Glutamatergic neuron (in vitro differentiated cells): ENCODE measurements at regions not wholly inside any gene's neighbourhood (a gene's known extent, or its start where the extent isn't known, plus 50 kb on each side); places are given as distances from the start of the nearest gene placed in this dataset.

Experiments used
- DNase-seq: peaks from one replicate; pipeline ENCODE4 v3.0.0; 2022
- H3K27ac Mint-ChIP-seq: one replicate; pipeline ENCODE4 v1.8.0; 2020; ENCODE audit warnings: mild to moderate bottlenecking, mixed read lengths, inconsistent platforms; ENCODE audit not compliant: unreplicated experiment
- H3K27me3 Mint-ChIP-seq: one replicate; pipeline ENCODE4 v1.8.0; 2020; ENCODE audit warnings: mild to moderate bottlenecking, moderate library complexity, mixed read lengths, inconsistent platforms; ENCODE audit not compliant: unreplicated experiment
- H3K36me3 Mint-ChIP-seq: one replicate; pipeline ENCODE4 v1.8.0; 2020; ENCODE audit warnings: mild to moderate bottlenecking, mixed read lengths, inconsistent platforms; ENCODE audit not compliant: unreplicated experiment
- H3K4me1 Mint-ChIP-seq: one replicate; pipeline ENCODE4 v1.8.0; 2020; ENCODE audit warnings: mild to moderate bottlenecking, low read depth, mixed read lengths, inconsistent platforms; ENCODE audit not compliant: unreplicated experiment
- H3K4me3 Mint-ChIP-seq: one replicate; pipeline ENCODE4 v1.8.0; 2020; ENCODE audit warnings: mild to moderate bottlenecking, mixed read lengths, inconsistent platforms; ENCODE audit not compliant: unreplicated experiment
- H3K9me3 Mint-ChIP-seq: one replicate; pipeline ENCODE4 v1.8.0; 2020; ENCODE audit warnings: mild to moderate bottlenecking, moderate library complexity, mixed read lengths, inconsistent platforms; ENCODE audit not compliant: unreplicated experiment
- TF ChIP-seq, protein P1 (sequence below): fragments of 200-600 bp; sonication (generic); IDR thresholded peaks from one replicate; pipeline ENCODE4 v1.5.0; 2021; ENCODE audit not compliant: partially characterized antibody, unreplicated experiment

DNA sequence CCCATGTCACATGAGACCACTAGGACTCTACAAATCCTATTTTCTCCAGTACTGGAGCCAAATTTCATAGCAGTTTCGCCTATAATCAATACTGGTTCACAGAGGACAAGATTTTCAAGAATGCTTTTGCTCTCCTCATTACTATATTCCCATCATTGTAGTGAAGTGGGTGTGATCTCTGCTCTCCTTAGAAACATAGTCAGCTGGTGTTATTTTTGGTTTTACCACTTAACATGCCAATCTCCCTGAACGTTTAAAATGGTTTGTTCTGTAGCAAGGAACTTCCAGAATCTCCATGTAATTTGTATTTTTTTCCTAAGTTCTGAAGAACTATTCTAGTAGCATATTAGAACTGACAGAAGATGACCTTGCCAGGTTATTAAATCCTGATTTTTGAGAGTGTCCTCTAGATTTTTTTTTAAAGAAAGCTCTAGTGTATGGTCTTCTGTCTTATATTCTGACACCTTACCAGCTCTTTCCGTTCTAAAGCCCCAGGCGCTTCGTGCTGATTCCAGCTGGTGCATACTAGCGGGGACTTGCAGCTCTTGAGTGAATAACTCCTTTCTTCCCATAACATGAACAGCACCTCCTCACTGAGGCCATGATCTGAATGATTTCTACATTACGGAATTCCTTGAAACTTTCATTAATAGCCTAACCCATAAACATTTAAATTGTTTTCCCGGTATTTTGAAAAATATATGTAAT is 1372.9 kb downstream of the TECRL start:
- H3K27me3 Mint-ChIP-seq: no peaks in the 10 kb centered on the region
- no peaks in the 10 kb centered on the region for H3K36me3 Mint-ChIP-seq
- TF ChIP-seq, protein P1, sequence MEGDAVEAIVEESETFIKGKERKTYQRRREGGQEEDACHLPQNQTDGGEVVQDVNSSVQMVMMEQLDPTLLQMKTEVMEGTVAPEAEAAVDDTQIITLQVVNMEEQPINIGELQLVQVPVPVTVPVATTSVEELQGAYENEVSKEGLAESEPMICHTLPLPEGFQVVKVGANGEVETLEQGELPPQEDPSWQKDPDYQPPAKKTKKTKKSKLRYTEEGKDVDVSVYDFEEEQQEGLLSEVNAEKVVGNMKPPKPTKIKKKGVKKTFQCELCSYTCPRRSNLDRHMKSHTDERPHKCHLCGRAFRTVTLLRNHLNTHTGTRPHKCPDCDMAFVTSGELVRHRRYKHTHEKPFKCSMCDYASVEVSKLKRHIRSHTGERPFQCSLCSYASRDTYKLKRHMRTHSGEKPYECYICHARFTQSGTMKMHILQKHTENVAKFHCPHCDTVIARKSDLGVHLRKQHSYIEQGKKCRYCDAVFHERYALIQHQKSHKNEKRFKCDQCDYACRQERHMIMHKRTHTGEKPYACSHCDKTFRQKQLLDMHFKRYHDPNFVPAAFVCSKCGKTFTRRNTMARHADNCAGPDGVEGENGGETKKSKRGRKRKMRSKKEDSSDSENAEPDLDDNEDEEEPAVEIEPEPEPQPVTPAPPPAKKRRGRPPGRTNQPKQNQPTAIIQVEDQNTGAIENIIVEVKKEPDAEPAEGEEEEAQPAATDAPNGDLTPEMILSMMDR: no peak
- no peak overlapping the region for H3K27ac Mint-ChIP-seq
- H3K9me3 Mint-ChIP-seq: no peaks in the 10 kb centered on the region
- no peaks in the 10 kb centered on the region for H3K4me1 Mint-ChIP-seq
- H3K4me3 Mint-ChIP-seq: no peak overlapping the region
- DNase-seq: peak; percentile 16

DNA sequence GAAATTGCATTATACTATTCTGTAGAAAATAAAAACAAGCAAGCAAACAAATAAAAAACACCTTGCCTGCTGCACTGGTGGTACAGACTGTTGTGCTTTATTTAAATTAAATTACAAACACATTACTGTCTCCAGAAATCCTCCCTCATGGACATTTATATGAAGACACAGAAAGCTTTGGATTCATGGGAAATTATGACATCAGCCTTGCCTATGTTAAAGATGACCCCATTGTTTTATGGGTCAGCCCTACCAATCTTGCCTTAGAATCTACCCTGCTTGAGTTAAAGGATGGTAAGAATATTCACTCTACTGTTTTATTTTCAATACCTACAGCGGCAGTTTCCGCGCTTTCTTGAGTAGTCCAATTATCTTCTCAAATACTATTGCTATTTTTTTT is 1379.9 kb downstream of the TECRL start:
- H3K27ac Mint-ChIP-seq: no peak overlapping the region

DNA sequence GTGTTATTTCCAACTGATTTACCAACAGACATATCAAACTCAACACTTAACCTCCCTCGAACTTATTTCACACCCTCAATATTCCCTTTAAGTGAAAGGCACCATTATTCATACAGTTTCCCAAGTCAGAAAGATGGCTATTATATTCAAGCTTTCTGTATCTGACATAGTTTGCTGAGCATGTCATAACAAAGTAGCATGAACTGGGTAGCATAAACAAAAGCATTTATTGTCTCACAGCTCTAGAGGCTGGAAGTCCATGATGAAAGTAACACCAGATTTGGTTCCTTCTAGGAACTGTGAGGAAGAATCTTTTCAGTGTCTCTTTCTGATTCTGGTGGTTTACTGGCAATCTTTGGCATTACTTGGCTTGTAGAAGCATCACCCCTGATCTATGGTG is 1388.6 kb downstream of the TECRL start:
- H3K4me1 Mint-ChIP-seq: no peaks in the 10 kb centered on the region
- no peak for DNase-seq
- TF ChIP-seq, protein P1: no peak
- H3K36me3 Mint-ChIP-seq: no peaks in the 10 kb centered on the region
- no peaks in the 10 kb centered on the region for H3K27me3 Mint-ChIP-seq
- no peak overlapping the region for H3K4me3 Mint-ChIP-seq
- H3K9me3 Mint-ChIP-seq: peaks cover 2% of the 10 kb centered on the region
- no peak overlapping the region for H3K27ac Mint-ChIP-seq

More for the DNA sequence above, 1379.9 kb downstream of the TECRL start:
- Mint-ChIP-seq H3K27me3 (no peaks in the 10 kb centered on the region), H3K4me1 (no peaks in the 10 kb centered on the region), H3K9me3 (no peaks in the 10 kb centered on the region), H3K4me3 (no peak overlapping the region), H3K36me3 (no peaks in the 10 kb centered on the region)
- TF ChIP-seq, protein P1: no peak
- DNase-seq: no peak

DNA sequence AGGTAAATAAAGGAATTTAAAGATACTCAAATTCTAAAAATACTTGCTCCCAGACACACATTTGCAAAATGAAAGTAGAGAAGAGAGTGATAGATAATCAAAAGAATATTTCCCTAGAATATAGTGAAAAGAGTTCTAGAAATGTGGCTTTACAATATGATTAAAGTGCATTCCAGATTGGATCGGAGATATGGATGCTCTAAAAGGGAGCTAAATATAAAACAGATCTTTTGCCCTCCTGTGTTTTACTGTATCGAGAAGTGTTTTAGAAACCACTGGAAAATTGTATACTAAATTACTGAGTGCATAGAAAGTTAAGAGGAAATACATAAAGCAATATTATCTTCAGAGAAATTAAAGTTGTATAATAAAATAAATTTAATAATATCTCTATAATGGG is 1392.0 kb downstream of the TECRL start:
- no peak overlapping the region for H3K27ac Mint-ChIP-seq
- peaks cover 2% of the 10 kb centered on the region for H3K9me3 Mint-ChIP-seq
- no peak overlapping the region for H3K4me3 Mint-ChIP-seq
- no peaks in the 10 kb centered on the region for H3K27me3 Mint-ChIP-seq
- no peaks in the 10 kb centered on the region for H3K36me3 Mint-ChIP-seq
- H3K4me1 Mint-ChIP-seq: no peaks in the 10 kb centered on the region
- TF ChIP-seq, protein P1: no peak
- no peak for DNase-seq

DNA sequence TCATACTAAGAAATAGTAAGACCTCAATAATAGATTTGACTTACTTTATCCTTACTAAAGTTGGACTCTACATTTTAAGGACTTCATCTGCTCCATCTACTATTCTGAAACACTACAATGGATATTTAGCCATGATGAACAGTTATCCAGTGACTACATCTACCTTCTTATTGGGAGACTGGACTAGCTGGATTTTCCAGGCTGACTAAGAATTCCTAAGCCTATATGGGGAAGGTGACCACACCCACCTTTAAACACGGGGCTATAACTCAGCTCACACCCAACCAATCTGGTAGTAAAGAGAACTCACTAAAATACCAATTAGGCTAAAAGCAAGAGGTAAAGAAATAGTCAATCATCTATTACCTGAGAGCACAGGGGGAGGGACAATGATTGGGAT is 1438.4 kb downstream of the TECRL start:
- H3K4me3 Mint-ChIP-seq: no peak overlapping the region
- no peaks in the 10 kb centered on the region for H3K9me3 Mint-ChIP-seq
- H3K27me3 Mint-ChIP-seq: no peaks in the 10 kb centered on the region
- no peaks in the 10 kb centered on the region for H3K36me3 Mint-ChIP-seq
- TF ChIP-seq, protein P1: no peak
- no peak overlapping the region for H3K27ac Mint-ChIP-seq
- no peak for DNase-seq
- peaks cover 2% of the 10 kb centered on the region for H3K4me1 Mint-ChIP-seq
